ENCODE measurements at regions not wholly inside any gene's neighbourhood (a gene's known extent, or its start where the extent isn't known, plus 50 kb on each side); places are given as distances from the start of the nearest gene placed in this dataset.

- Histone ChIP-seq H3K27me3 (no peaks in the 10 kb centered on the region), H3K36me3 (no peaks in the 10 kb centered on the region), H3K4me3 (no peak overlapping the region), H3K4me1 (no peaks in the 10 kb centered on the region), H3K27ac (no peak overlapping the region), H3K9me3 (no peaks in the 10 kb centered on the region)
- TF ChIP-seq CTCF (IDR thresholded peaks at IDR 0.05) (no peak), POLR2A (IDR thresholded peaks at IDR 0.05) (no peak), POLR2AphosphoS5 (IDR thresholded peaks at IDR 0.05) (no peak), EP300 (IDR thresholded peaks at IDR 0.05) (no peak)
- intact Hi-C loops (cut with DNase I), result no loop called here
- 33 to 70% methylated on average over 4 of the region's 4 CpGs for WGBS, 2 donors
- no peak for DNase-seq
These were observed 1159.5 kb upstream of the PCDH10 start for GRCh38 chr4:131989576-131989975.

GRCh38 chr4:132001542-132001941, 1147.6 kb upstream of the PCDH10 start:
- intact Hi-C loops (cut with DNase I), result no loop called here
- 76 to 87% methylated on average over 4 of the region's 4 CpGs for WGBS, 2 donors
- Histone ChIP-seq H3K27me3 (no peaks in the 10 kb centered on the region), H3K9me3 (no peaks in the 10 kb centered on the region), H3K36me3 (no peaks in the 10 kb centered on the region), H3K4me3 (no peak overlapping the region), H3K27ac (no peak overlapping the region), H3K4me1 (no peaks in the 10 kb centered on the region)
- no peak for DNase-seq
- no peak for TF ChIP-seq POLR2A (IDR thresholded peaks at IDR 0.05)

- Histone ChIP-seq H3K4me1 (no peaks in the 10 kb centered on the region), H3K36me3 (no peaks in the 10 kb centered on the region), H3K27me3 (no peaks in the 10 kb centered on the region), H3K27ac (no peak overlapping the region), H3K4me3 (no peak overlapping the region), H3K9me3 (no peaks in the 10 kb centered on the region)
- DNase-seq, result no peak
- intact Hi-C loops (cut with DNase I), result no loop called here
- WGBS, 2 donors, result 31 to 77% methylated on average over 2 of the region's 2 CpGs
- TF ChIP-seq EP300 (IDR thresholded peaks at IDR 0.05), result no peak
- no peak for TF ChIP-seq CTCF (IDR thresholded peaks at IDR 0.05)
- TF ChIP-seq POLR2A (IDR thresholded peaks at IDR 0.05), result no peak
These were observed 1145.5 kb upstream of the PCDH10 start for GRCh38 chr4:132003593-132003992.

GRCh38 chr4:132015321-132015720, 1133.8 kb upstream of the PCDH10 start:
- Histone ChIP-seq H3K36me3 (no peaks in the 10 kb centered on the region), H3K4me3 (no peak overlapping the region), H3K27me3 (no peaks in the 10 kb centered on the region), H3K4me1 (no peaks in the 10 kb centered on the region), H3K9me3 (no peaks in the 10 kb centered on the region), H3K27ac (no peak overlapping the region)
- intact Hi-C loops (cut with DNase I), result no loop called here
- no peak for DNase-seq
- no peak for TF ChIP-seq POLR2A (IDR thresholded peaks at IDR 0.05)
- no peak for TF ChIP-seq CTCF (IDR thresholded peaks at IDR 0.05)
- TF ChIP-seq POLR2AphosphoS5 (IDR thresholded peaks at IDR 0.05), result no peak
- TF ChIP-seq EP300 (IDR thresholded peaks at IDR 0.05), result no peak

- Histone ChIP-seq H3K9me3 (no peaks in the 10 kb centered on the region), H3K4me3 (no peak overlapping the region), H3K27me3 (no peaks in the 10 kb centered on the region), H3K27ac (no peak overlapping the region), H3K4me1 (no peaks in the 10 kb centered on the region), H3K36me3 (no peaks in the 10 kb centered on the region)
- intact Hi-C loops (cut with DNase I), result no loop called here
- TF ChIP-seq EP300 (IDR thresholded peaks at IDR 0.05) (no peak), CTCF (IDR thresholded peaks at IDR 0.05) (no peak), POLR2AphosphoS5 (IDR thresholded peaks at IDR 0.05) (no peak), POLR2A (IDR thresholded peaks at IDR 0.05) (no peak)
- no peak for DNase-seq
- WGBS, 2 donors, result 41 to 71% methylated on average over 2 of the region's 2 CpGs
These were observed 1132.3 kb upstream of the PCDH10 start for GRCh38 chr4:132016703-132017350.

All from sigmoid colon (tissue), 6 donors.